ENCODE measurements at regions not wholly inside any gene's neighbourhood (a gene's known extent, or its start where the extent isn't known, plus 50 kb on each side); places are given as distances from the start of the nearest gene placed in this dataset.
A peak's percentile ranks its signal among the peaks of the same experiment; 100 is the strongest.
"Not testable (repeated sequence)": the region's sequence is repeated elsewhere in the genome, so short reads cannot be mapped to it uniquely, and the experiment has no call there.

DNA sequence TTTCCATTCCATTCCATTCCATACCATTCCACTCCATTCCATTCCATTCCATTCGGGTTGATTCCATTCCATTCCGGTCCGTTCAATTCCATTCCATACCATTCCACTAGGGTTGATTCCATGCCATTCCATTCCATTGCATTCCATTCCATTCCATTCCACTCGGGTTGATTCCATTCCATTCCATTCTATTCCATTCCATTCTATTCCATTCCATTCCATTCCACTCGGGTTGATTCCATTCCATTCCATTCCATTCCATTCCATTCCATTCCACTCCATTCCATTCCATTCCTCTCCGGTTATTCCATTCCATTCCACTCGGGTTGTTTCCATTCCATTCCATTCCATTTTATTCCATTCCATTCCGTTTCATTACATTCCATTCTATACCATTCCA, 155.9 kb downstream of the CWH43 start:
- H3K27me3 ChIP-seq (ENCODE audit: control insufficient read depth, insufficient read depth, low read length); H3K36me3 ChIP-seq (ENCODE audit: control insufficient read depth, insufficient read depth, low read length); DNase-seq (ENCODE audit: low read depth); H3K4me3 ChIP-seq (ENCODE audit: low read depth, low read length); FAIRE-seq: not testable (repeated sequence)

DNA sequence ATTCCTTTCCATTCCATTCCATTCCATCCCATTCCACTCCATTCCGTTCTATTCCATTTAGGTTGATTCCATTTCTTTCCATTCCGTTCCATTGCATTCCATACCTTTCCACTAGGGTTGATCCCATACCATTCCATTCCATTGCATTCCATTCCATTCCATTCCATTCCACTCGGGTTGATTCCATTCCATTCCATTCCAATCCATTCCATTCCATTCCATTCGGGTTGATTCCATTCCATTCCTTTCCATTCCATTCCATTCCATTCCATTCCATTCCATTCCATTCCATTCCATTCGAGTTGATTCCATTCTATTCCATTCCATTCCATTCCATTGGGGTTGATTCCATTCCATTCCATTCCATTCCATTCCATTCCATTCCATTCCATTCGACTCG, 161.1 kb downstream of the CWH43 start:
- not testable (repeated sequence) for H3K36me3 ChIP-seq (ENCODE audit: control insufficient read depth, insufficient read depth, low read length); H3K27me3 ChIP-seq (ENCODE audit: control insufficient read depth, insufficient read depth, low read length); FAIRE-seq; DNase-seq (ENCODE audit: low read depth); H3K4me3 ChIP-seq (ENCODE audit: low read depth, low read length)

DNA sequence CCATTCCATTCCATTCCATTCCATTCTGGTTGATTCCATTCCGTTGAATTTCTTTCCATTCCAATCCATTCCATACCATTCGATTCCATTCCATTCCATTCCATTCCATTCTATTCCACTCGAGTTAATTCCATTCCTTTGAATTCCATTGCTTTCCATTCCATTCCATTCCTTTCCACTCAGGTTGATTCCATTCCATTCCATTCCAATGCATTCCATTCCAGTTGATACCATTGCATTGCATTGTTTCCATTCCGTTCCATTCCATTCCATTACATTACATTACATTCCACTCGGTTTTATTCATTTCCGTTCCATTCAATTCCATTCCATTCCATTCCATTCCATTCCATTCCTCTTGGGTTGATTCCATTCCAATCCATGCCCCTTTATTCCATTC, 161.5 kb downstream of the CWH43 start:
- H3K4me3 ChIP-seq (ENCODE audit: low read depth, low read length); FAIRE-seq; H3K36me3 ChIP-seq (ENCODE audit: control insufficient read depth, insufficient read depth, low read length); H3K27me3 ChIP-seq (ENCODE audit: control insufficient read depth, insufficient read depth, low read length): not testable (repeated sequence)
- peak; percentile 51 for DNase-seq (ENCODE audit: low read depth)

DNA sequence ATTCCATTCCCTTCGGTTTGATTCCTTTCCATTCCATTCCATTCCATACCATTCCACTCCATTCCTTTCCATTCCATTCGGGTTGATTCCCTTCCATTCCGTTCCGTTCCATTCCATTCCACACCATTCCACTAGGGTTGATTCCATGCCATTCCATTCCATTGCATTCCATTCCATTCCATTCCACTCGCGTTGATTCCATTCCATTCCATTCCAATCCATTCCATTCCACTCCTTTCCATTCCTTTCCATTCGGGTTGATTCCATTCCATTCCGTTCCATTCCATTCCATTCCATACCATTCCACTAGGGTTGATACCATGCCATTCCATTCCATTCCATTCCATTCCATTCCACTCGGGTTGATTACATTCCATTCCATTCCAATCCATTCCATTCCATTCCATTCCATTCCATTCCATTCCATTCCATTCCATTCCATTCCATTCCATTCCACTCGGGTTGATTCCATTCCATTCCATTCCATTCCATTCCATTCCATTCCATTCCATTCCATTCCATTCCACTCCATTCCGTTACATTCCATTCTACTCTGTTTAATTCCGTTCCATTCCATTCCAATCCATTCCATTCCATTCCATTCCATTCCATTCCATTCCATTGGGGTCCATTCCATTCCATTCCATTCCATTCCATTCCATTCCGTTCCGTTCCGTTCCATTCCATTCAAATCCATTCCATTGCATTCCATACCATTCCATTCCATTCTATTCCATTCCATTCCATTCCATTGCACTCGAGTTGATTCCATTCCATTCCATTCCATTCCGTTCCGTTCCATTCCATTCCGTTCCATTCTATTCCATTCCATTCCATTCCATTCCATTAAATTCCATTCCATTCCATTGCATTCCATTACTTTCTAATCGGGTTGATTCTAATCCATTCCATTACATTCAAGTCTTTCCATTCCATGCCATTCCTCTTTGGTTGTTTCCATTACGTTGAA, 163.2 kb downstream of the CWH43 start:
- DNase-seq (ENCODE audit: low read depth): peak; percentile 97
- H3K36me3 ChIP-seq (ENCODE audit: control insufficient read depth, insufficient read depth, low read length); H3K27me3 ChIP-seq (ENCODE audit: control insufficient read depth, insufficient read depth, low read length); H3K4me3 ChIP-seq (ENCODE audit: low read depth, low read length); FAIRE-seq: not testable (repeated sequence)

DNA sequence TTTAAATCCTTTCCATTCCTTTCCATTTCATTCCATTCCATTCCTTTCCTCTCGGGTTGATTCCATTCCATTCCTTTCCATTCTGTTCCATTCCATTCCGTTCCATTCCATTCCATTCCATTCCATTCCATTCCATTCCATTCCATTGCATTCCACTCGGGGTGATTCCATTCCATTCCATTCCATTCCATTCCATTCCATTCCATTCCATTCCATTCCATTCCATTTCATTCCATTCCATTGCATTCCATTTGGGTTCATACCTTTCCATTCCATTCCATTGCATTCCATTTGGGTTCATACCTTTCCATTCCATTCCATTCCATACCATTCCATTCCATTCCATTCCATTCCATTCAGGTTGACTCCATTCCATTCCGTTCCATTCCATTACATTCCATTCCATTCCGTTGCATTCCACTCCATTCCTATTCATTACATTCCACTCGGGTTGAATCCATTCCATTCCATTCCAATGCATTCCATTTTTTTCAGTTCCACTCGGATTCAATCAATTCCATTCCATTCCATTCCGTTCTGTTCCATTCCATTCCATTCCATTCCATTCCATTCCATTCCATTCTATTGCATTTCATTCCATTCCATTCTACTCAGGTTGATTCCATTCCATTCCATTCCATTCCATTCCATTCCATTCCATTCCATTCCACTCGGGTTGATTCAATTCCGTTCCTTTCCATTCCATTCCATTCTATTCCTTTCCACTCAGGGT, 164.4 kb downstream of the CWH43 start:
- H3K36me3 ChIP-seq (ENCODE audit: control insufficient read depth, insufficient read depth, low read length); H3K27me3 ChIP-seq (ENCODE audit: control insufficient read depth, insufficient read depth, low read length); H3K4me3 ChIP-seq (ENCODE audit: low read depth, low read length); FAIRE-seq: not testable (repeated sequence)
- peak; percentile 33 for DNase-seq (ENCODE audit: low read depth)

DNA sequence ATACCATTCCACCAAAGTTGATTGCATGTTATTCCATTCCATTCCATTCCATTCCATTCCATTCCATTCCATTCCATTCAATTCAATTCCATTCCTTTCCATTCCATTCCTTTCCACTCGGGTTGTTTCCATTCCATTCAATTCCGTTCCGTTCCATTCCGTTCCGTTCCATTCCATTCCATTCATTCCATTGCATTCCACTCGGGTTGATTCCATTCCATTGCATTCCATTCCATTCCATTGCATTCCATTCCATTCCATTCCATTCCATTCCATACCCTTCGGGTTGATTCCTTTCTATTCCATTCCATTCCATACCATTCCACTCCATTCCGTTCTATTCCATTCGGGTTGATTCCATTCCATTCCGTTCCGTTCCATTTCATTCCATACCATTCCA, 166.9 kb downstream of the CWH43 start:
- H3K4me3 ChIP-seq (ENCODE audit: low read depth, low read length); H3K27me3 ChIP-seq (ENCODE audit: control insufficient read depth, insufficient read depth, low read length); FAIRE-seq: not testable (repeated sequence)

DNA sequence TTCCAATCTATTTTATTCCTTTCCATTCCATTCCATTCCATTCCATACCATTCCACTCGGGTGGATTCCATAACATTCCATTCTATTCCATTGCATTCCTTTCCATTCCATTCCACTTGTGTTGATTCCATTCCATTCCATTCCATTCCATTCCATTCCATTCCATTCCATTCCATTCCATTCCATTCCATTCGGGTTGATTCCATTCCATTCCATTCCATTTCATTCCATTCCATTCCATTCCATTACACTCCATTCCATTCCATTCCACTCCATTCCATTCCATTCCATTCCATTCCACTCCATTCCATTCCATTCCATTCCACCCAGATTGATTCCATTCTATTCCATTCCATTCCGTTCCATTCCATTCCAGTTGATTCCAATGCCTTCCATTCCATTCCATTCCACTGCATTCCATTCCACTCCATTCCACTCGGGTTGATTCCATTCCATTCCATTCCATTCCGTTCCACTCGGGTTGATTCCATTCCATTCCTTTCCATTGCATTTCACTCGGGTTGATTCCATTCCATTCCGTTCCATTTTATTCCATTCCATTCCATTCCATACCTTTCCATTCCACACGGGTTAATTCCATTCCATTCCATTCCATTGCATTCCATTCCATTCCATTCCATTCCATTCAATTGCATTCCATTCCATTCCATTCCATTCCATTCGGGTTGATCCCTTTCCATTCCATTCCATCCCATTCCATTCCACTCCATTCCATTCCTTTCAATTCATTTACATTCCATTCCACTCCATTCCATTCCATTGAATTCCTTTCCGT, 168.4 kb downstream of the CWH43 start:
- H3K36me3 ChIP-seq (ENCODE audit: control insufficient read depth, insufficient read depth, low read length); H3K27me3 ChIP-seq (ENCODE audit: control insufficient read depth, insufficient read depth, low read length); H3K4me3 ChIP-seq (ENCODE audit: low read depth, low read length); FAIRE-seq: not testable (repeated sequence)
- peak; percentile 40 for DNase-seq (ENCODE audit: low read depth)

More for the DNA sequence above, 166.9 kb downstream of the CWH43 start:
- peak; percentile 19 for DNase-seq (ENCODE audit: low read depth)
- not testable (repeated sequence) for H3K36me3 ChIP-seq (ENCODE audit: control insufficient read depth, insufficient read depth, low read length)

DNA sequence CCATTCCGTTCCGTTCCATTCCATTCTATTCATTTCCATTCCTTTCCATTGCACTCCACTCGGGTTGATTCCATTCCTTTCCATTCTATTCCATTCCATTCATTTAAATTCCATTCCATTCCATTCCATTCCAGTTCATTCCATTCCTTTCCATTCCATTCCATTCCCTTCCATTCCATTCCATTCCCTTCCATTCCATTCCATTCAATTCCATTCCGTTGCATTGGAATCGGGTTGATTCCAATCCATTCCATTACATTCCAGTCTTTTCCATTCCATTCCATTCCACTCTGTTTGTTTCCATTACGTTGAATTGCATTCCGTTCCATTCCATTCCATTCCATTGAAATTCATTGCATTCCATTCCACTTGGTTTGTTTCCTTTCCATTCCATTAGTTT, 169.2 kb downstream of the CWH43 start:
- H3K4me3 ChIP-seq (ENCODE audit: low read depth, low read length); H3K27me3 ChIP-seq (ENCODE audit: control insufficient read depth, insufficient read depth, low read length); H3K36me3 ChIP-seq (ENCODE audit: control insufficient read depth, insufficient read depth, low read length); FAIRE-seq: not testable (repeated sequence)
- DNase-seq (ENCODE audit: low read depth): peak; percentile 13

DNA sequence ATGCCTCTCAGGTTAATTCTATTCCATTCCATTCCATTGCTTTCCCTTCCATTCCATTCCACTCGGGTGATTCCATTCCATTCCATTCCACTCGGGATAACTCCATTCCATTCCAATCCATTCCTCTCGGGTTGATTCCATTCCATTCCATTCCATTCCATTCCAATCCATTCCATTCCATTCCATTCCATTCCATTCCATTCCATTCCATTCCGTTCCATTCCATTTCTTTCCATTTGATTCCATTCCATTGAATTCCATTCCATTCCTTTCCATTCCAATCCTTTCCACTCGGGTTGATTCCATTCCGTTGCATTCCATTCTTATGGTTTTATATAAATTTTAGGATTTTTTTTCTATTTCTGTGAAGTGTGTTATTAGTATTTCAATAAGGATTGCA, 170.2 kb downstream of the CWH43 start:
- not testable (repeated sequence) for FAIRE-seq; H3K4me3 ChIP-seq (ENCODE audit: low read depth, low read length); H3K36me3 ChIP-seq (ENCODE audit: control insufficient read depth, insufficient read depth, low read length); DNase-seq (ENCODE audit: low read depth); H3K27me3 ChIP-seq (ENCODE audit: control insufficient read depth, insufficient read depth, low read length)

DNA sequence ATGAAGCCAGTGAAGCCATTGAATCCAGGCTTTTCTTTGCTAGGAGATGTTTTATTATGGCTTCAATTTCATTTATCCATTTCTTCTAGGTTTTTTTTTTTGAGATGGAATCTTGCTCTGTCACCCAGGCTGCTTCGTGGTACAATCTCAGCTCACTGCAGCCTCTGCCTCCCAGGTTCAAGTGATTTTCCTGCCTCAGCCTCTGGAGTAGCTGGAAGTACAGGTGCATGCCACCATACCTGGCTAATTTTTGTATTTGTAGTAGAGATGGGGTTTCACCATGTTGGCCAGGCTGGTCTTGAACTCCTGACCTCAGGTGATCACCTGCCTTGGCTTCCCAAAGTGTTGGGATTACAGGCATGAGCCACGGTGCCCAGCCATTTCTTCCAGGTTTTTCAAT, 171.6 kb downstream of the CWH43 start:
- not testable (repeated sequence) for FAIRE-seq; H3K4me3 ChIP-seq (ENCODE audit: low read depth, low read length); DNase-seq (ENCODE audit: low read depth); H3K27me3 ChIP-seq (ENCODE audit: control insufficient read depth, insufficient read depth, low read length); H3K36me3 ChIP-seq (ENCODE audit: control insufficient read depth, insufficient read depth, low read length)

DNA sequence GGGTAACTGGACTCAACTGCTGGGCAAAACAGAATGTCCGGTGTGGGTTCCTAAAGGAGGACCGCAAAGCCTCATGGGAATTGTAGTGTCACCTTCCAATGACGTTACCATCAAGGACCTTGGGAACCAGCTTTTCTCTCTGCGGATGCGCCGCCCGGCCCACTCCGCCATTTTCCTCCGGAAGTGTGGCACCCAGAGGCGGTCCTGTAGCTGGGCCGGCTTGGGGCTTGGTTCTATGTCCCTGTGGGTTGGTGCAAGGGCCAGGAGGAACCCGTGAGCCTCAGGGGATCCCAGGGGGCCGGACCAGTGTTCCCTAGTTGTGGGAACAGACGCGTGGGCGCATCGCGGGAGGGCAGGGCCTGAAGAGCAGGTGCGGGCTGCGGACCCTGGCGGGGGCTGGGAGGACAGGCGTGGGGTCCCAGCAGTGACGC, 175.1 kb downstream of the CWH43 start:
- not testable (repeated sequence) for H3K4me3 ChIP-seq (ENCODE audit: low read depth, low read length); H3K27me3 ChIP-seq (ENCODE audit: control insufficient read depth, insufficient read depth, low read length); DNase-seq (ENCODE audit: low read depth); H3K36me3 ChIP-seq (ENCODE audit: control insufficient read depth, insufficient read depth, low read length); FAIRE-seq

DNA sequence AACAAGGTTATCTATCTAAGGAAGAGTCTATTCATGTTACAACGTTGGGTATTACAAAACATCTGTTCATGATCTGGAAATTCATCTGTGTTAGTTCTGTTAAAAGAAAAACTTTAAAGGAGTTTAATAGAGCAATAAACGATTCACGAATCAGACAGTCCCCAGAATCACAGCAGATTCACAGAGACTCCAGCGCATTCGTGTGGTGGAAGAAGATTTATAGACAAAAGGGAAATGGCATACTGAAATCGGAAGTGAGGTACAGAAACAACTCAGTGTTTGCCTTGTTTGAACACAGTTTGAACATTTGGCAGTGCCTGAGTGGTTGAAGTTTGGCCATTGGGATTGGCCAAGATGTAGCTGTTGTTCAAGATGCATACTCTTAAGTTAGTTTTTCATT, 178.8 kb downstream of the CWH43 start:
- not testable (repeated sequence) for H3K4me3 ChIP-seq (ENCODE audit: low read depth, low read length); H3K36me3 ChIP-seq (ENCODE audit: control insufficient read depth, insufficient read depth, low read length); DNase-seq (ENCODE audit: low read depth); FAIRE-seq; H3K27me3 ChIP-seq (ENCODE audit: control insufficient read depth, insufficient read depth, low read length)

DNA sequence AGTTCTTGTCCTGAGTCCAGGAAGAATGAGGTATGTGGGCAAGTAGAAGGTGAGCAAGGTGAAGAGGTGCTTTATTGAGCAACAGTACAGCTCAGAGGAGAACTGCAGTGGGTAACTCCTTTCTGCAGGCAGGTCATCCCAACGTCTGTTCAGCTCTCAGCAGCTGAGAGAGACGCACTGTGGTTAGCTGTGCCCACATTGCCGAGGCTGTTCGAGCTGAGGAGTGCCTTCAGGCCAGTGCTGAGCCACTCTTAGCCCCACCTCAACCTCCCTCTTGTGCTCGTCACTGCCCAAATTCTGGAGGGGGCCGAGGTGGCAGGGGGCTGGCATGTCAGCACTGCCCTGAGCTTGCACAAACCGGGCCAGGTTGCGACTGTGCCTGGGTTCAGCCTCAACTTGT, 191.8 kb downstream of the CWH43 start:
- H3K4me3 ChIP-seq (ENCODE audit: low read depth, low read length); FAIRE-seq; DNase-seq (ENCODE audit: low read depth): not testable (repeated sequence)

DNA sequence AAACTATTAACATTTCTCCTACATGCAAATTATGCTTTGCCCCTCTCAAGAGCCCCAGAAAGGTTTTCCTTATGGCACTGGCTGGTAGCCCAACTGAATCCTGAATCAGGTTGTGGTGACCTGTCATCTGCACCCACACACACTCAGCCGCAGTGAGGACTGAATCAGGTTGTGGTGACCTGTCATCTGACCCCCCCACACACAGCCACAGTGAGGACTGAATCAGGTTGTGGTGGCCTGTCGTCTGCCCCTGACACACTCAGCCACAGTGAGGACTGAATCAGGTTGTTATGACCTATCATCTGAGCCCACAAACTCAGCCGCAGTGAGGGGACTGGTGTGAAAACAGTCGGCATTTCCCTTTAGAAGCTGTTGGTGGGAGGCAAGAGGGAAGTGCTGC, 195.0 kb downstream of the CWH43 start:
- H3K4me3 ChIP-seq (ENCODE audit: low read depth, low read length); DNase-seq (ENCODE audit: low read depth); FAIRE-seq; H3K27me3 ChIP-seq (ENCODE audit: control insufficient read depth, insufficient read depth, low read length); H3K36me3 ChIP-seq (ENCODE audit: control insufficient read depth, insufficient read depth, low read length): not testable (repeated sequence)

More for the DNA sequence above, 191.8 kb downstream of the CWH43 start:
- H3K27me3 ChIP-seq (ENCODE audit: control insufficient read depth, insufficient read depth, low read length); H3K36me3 ChIP-seq (ENCODE audit: control insufficient read depth, insufficient read depth, low read length): not testable (repeated sequence)
